GOT3 (cell line): ENCODE measurements at regions not wholly inside any gene's neighbourhood (a gene's known extent, or its start where the extent isn't known, plus 50 kb on each side); places are given as distances from the start of the nearest gene placed in this dataset.

ENCODE experiments used
- DNase-seq: peaks from one replicate; lab custom pipeline; 2025; ENCODE audit warnings: mixed read lengths; lab: John Stamatoyannopoulos, UW

- DNase-seq = no peak
Observed at GRCh38 chr4:189029976-189030504, 890.8 kb downstream of the TRIML1 start.

- DNase-seq = no peak
Observed at GRCh38 chr4:189032606-189033338, 893.5 kb downstream of the TRIML1 start.

GRCh38 chr4:189033801-189034347, 894.6 kb downstream of the TRIML1 start:
- DNase-seq = no peak

- no peak for DNase-seq
Observed at GRCh38 chr4:189035091-189035490, 895.9 kb downstream of the TRIML1 start.

GRCh38 chr4:189035654-189036053, 896.4 kb downstream of the TRIML1 start:
- DNase-seq = no peak

GRCh38 chr4:189036906-189037305, 897.7 kb downstream of the TRIML1 start:
- no peak for DNase-seq

GRCh38 chr4:189046642-189047041, 894.0 kb upstream of the FRG1 start:
- DNase-seq = no peak

GRCh38 chr4:189048119-189048518, 892.6 kb upstream of the FRG1 start:
- no peak for DNase-seq

- no peak for DNase-seq
Observed at GRCh38 chr4:189049682-189050081, 891.0 kb upstream of the FRG1 start.

GRCh38 chr4:189050643-189051042, 890.0 kb upstream of the FRG1 start:
- DNase-seq = no peak

GRCh38 chr4:189053621-189054020, 887.1 kb upstream of the FRG1 start:
- no peak for DNase-seq

GRCh38 chr4:189060104-189060503, 880.6 kb upstream of the FRG1 start:
- no peak for DNase-seq

- DNase-seq = no peak
Observed at GRCh38 chr4:189062047-189062820, 878.4 kb upstream of the FRG1 start.

- DNase-seq = no peak
Observed at GRCh38 chr4:189069772-189070171, 870.9 kb upstream of the FRG1 start.

GRCh38 chr4:189071241-189071640, 869.4 kb upstream of the FRG1 start:
- DNase-seq = no peak

- DNase-seq = no peak
Observed at GRCh38 chr4:189073739-189074138, 866.9 kb upstream of the FRG1 start.

GRCh38 chr4:189081826-189082225, 858.8 kb upstream of the FRG1 start:
- no peak for DNase-seq

- DNase-seq = no peak
Observed at GRCh38 chr4:189083769-189084168, 856.9 kb upstream of the FRG1 start.

GRCh38 chr4:189084671-189085070, 856.0 kb upstream of the FRG1 start:
- no peak for DNase-seq

- DNase-seq = no peak
Observed at GRCh38 chr4:189087971-189088370, 852.7 kb upstream of the FRG1 start.

- no peak for DNase-seq
Observed at GRCh38 chr4:189088780-189089179, 851.9 kb upstream of the FRG1 start.

GRCh38 chr4:189090174-189090814, 850.4 kb upstream of the FRG1 start:
- no peak for DNase-seq
